ENCODE measurements at regions not wholly inside any gene's neighbourhood (a gene's known extent, or its start where the extent isn't known, plus 50 kb on each side); places are given as distances from the start of the nearest gene placed in this dataset.

DNA sequence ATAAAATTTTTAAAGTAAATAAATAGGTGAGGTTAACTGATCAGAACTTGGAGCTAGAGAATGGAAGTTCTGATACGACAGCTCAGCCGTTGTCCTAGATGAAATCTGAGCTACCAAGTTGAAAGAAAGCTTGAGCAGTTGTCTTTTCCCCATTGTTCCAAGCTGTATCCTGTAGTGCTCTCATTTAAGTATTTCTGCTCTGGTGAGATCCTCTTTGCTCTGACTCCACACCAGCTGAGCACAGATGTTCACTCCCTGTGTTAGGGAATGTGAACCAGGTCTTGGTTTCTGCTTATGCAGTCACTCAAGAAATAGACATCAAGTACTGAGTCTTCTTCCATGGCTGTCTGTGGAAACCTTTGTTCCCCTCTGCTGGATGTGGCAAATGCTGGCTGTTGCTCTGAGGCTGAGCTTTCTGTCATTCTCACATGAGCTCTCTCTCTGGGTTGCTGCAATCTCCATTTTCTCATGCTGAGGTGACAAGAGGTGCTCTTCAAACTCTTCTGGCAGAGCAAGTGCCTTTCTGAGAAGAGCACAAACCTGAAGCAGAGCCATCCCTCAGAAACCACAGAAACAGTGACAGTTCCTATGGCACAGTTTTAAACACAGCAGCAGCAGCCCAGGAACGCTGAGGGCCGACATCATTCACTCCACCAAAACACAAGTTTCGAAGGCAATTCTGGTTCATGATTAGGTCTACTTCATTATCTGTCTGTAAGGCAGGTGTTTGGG lies 194.1 kb downstream of the SP3 start:
- no peaks in the 10 kb centered on the region for H3K36me3 ChIP-seq (ENCODE audit: control insufficient read depth in 3 of 3, insufficient read depth in 2 of 3, low read depth in 1 of 3, low read length in 3 of 3)
- no peaks in the 10 kb centered on the region for H3K27me3 ChIP-seq (ENCODE audit: control insufficient read depth in 3 of 3, insufficient read depth in 3 of 3, low read length in 3 of 3)
- H3K4me1 ChIP-seq (ENCODE audit: control insufficient read depth in 3 of 3, insufficient read depth in 2 of 3, low read depth in 1 of 3, low read length in 2 of 3): no peaks in the 10 kb centered on the region
- FAIRE-seq: no peak
- DNase-seq: no peak
- H3K9me3 ChIP-seq (ENCODE audit: control insufficient read depth in 2 of 2, insufficient read depth in 1 of 2, low read depth in 1 of 2, low read length in 1 of 2): no peaks in the 10 kb centered on the region
- H3K27ac ChIP-seq (ENCODE audit: low read depth in 1 of 3, low read length in 2 of 3): no peak overlapping the region
- 82 to 90% (median 88%) methylated on average over 5 of the region's 5 CpGs for WGBS, 3 donors
- H3K4me3 ChIP-seq (ENCODE audit: low read depth in 1 of 3, low read length in 3 of 3): no peak overlapping the region

DNA sequence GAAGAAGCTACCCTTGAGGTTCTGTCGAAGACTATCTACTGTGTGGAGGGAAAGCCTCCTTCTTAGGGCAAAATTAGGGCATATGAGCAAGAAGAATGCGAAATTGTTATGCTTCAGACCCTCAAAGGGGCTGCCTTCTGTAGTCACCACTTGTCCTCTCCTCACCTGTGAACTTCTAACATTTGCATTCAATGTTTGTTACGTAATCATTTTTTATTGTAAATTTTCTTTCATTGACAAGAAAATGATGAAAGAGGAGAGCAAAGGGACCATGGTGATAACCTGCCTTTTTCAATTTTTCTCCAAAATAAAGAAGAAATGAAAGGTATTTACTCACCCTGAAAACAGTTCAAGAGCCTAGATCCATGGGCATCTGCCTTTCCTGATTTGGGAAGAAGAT lies 193.0 kb downstream of the SP3 start:
- no peaks in the 10 kb centered on the region for H3K27me3 ChIP-seq (ENCODE audit: control insufficient read depth in 3 of 3, insufficient read depth in 3 of 3, low read length in 3 of 3)
- no peaks in the 10 kb centered on the region for H3K9me3 ChIP-seq (ENCODE audit: control insufficient read depth in 2 of 2, insufficient read depth in 1 of 2, low read depth in 1 of 2, low read length in 1 of 2)
- no peaks in the 10 kb centered on the region for H3K4me1 ChIP-seq (ENCODE audit: control insufficient read depth in 3 of 3, insufficient read depth in 2 of 3, low read depth in 1 of 3, low read length in 2 of 3)
- DNase-seq (no peak), FAIRE-seq (no peak)
- no peaks in the 10 kb centered on the region for H3K36me3 ChIP-seq (ENCODE audit: control insufficient read depth in 3 of 3, insufficient read depth in 2 of 3, low read depth in 1 of 3, low read length in 3 of 3)
- no peak overlapping the region for H3K27ac ChIP-seq (ENCODE audit: low read depth in 1 of 3, low read length in 2 of 3)
- no peak overlapping the region for H3K4me3 ChIP-seq (ENCODE audit: low read depth in 1 of 3, low read length in 3 of 3)
- WGBS, 3 donors: 72 to 85% (median 83%) methylated on average over 3 of the region's 3 CpGs

DNA sequence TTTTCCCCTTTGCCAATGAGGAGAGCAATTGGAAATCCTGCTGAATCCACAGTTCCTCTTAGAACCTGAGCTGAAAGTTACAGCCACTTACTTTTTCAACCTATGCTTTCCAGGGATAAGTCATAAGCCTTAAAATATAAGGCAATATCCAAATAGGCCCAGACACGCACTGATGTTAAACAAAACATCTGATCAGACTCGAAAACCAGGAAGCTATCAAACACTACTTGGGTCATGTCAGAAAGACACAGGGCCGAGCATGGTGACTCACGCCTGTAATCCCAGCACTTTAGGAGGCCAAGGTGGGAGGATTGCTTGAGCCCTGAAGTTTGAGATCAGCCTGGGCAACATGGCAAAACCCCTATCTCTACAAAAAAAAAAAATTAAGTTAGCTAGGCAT lies 192.1 kb downstream of the SP3 start:
- Histone ChIP-seq H3K4me3 (ENCODE audit: low read depth in 1 of 3, low read length in 3 of 3) (no peak overlapping the region), H3K36me3 (ENCODE audit: control insufficient read depth in 3 of 3, insufficient read depth in 2 of 3, low read depth in 1 of 3, low read length in 3 of 3) (no peaks in the 10 kb centered on the region), H3K27me3 (ENCODE audit: control insufficient read depth in 3 of 3, insufficient read depth in 3 of 3, low read length in 3 of 3) (no peaks in the 10 kb centered on the region), H3K27ac (ENCODE audit: low read depth in 1 of 3, low read length in 2 of 3) (no peak overlapping the region), H3K4me1 (ENCODE audit: control insufficient read depth in 3 of 3, insufficient read depth in 2 of 3, low read depth in 1 of 3, low read length in 2 of 3) (no peaks in the 10 kb centered on the region), H3K9me3 (ENCODE audit: control insufficient read depth in 2 of 2, insufficient read depth in 1 of 2, low read depth in 1 of 2, low read length in 1 of 2) (no peaks in the 10 kb centered on the region)
- DNase-seq (no peak), FAIRE-seq (no peak)
- WGBS, 3 donors: 79 to 87% (median 84%) methylated on average over 4 of the region's 4 CpGs

DNA sequence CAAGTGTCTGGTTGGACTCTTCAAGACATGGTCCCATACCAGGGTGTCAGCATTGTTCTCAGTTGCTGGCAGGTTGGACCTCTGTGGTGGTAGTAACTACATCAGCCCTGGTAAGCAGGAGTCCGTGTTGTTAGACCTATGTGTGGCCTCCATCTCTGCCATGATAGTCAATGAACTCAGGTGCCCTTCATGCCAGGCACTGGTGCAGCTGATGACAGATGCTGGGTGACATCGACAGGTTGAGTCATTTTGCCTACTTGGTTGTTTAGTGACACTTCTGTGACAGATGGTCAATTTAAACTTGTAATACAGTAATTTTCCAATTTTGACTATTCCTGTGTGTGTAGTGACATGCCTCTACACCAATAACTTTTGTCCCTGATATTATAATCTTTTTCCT lies 189.7 kb downstream of the SP3 start:
- Histone ChIP-seq H3K4me3 (ENCODE audit: low read depth in 1 of 3, low read length in 3 of 3) (no peak overlapping the region), H3K9me3 (ENCODE audit: control insufficient read depth in 2 of 2, insufficient read depth in 1 of 2, low read depth in 1 of 2, low read length in 1 of 2) (no peaks in the 10 kb centered on the region), H3K27ac (ENCODE audit: low read depth in 1 of 3, low read length in 2 of 3) (no peak overlapping the region), H3K4me1 (ENCODE audit: control insufficient read depth in 3 of 3, insufficient read depth in 2 of 3, low read depth in 1 of 3, low read length in 2 of 3) (no peaks in the 10 kb centered on the region), H3K36me3 (ENCODE audit: control insufficient read depth in 3 of 3, insufficient read depth in 2 of 3, low read depth in 1 of 3, low read length in 3 of 3) (no peaks in the 10 kb centered on the region), H3K27me3 (ENCODE audit: control insufficient read depth in 3 of 3, insufficient read depth in 3 of 3, low read length in 3 of 3) (no peaks in the 10 kb centered on the region)
- whole genome bisulfite sequencing, 3 donors: 91 to 97% (median 91%) methylated on average over 2 of the region's 2 CpGs
- FAIRE-seq (no peak), DNase-seq (no peak)

DNA sequence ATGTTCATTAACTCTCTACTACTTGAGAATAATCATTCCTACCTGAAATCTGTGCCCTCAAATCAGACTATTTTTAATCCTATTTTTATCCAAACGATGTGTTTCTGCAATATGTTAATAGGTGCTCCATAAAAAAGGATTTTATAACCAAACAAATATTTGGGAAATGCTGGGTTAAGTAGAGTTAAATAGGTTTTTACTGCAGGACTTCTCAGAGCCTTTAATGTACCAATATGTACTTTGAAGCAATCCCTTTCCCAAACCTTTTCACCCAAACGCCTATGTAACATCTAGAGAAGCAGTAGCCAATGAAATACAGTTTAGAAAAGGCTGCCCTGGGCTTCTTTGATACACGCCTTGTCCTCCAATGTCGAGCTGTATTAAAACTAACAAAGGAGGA lies 182.5 kb downstream of the SP3 start:
- FAIRE-seq: no peak
- Histone ChIP-seq H3K27ac (ENCODE audit: low read depth in 1 of 3, low read length in 2 of 3) (no peak overlapping the region), H3K9me3 (ENCODE audit: control insufficient read depth in 2 of 2, insufficient read depth in 1 of 2, low read depth in 1 of 2, low read length in 1 of 2) (peaks cover 0 to 4% of the 10 kb centered on the region in 2 donors), H3K4me1 (ENCODE audit: control insufficient read depth in 3 of 3, insufficient read depth in 2 of 3, low read depth in 1 of 3, low read length in 2 of 3) (no peaks in the 10 kb centered on the region), H3K36me3 (ENCODE audit: control insufficient read depth in 3 of 3, insufficient read depth in 2 of 3, low read depth in 1 of 3, low read length in 3 of 3) (no peaks in the 10 kb centered on the region), H3K4me3 (ENCODE audit: low read depth in 1 of 3, low read length in 3 of 3) (no peak overlapping the region), H3K27me3 (ENCODE audit: control insufficient read depth in 3 of 3, insufficient read depth in 3 of 3, low read length in 3 of 3) (no peaks in the 10 kb centered on the region)
- DNase-seq: no peak
- WGBS, 3 donors: 59 to 72% (median 67%) methylated on average over 4 of the region's 4 CpGs

DNA sequence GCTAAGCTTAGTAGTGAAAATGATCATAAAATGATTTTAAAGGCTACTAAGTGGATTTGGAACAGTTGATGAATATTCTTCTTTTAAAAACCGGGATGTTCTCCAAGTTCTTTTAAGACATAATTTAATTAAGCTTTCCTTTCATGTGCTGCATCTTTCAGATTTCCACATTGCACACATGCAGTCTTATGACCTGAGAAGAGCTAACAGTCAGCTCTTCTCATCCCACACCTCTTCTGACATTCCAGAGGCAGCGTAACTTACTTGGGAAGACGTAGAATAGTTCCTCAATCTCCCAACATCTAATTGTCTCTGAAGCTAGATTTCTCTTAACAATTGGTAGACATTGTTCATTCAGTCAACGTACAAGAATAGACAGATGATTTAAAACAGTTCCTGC lies 181.8 kb downstream of the SP3 start:
- Histone ChIP-seq H3K9me3 (ENCODE audit: control insufficient read depth in 2 of 2, insufficient read depth in 1 of 2, low read depth in 1 of 2, low read length in 1 of 2) (peaks cover 0 to 4% of the 10 kb centered on the region in 2 donors), H3K4me1 (ENCODE audit: control insufficient read depth in 3 of 3, insufficient read depth in 2 of 3, low read depth in 1 of 3, low read length in 2 of 3) (no peaks in the 10 kb centered on the region), H3K4me3 (ENCODE audit: low read depth in 1 of 3, low read length in 3 of 3) (no peak overlapping the region), H3K27me3 (ENCODE audit: control insufficient read depth in 3 of 3, insufficient read depth in 3 of 3, low read length in 3 of 3) (peaks cover 0 to 3% (median 0%) of the 10 kb centered on the region in 3 donors), H3K36me3 (ENCODE audit: control insufficient read depth in 3 of 3, insufficient read depth in 2 of 3, low read depth in 1 of 3, low read length in 3 of 3) (no peaks in the 10 kb centered on the region), H3K27ac (ENCODE audit: low read depth in 1 of 3, low read length in 2 of 3) (no peak overlapping the region)
- FAIRE-seq (no peak), DNase-seq (no peak)
- 64 to 79% (median 68%) methylated on average over 4 of the region's 4 CpGs for WGBS, 3 donors

DNA sequence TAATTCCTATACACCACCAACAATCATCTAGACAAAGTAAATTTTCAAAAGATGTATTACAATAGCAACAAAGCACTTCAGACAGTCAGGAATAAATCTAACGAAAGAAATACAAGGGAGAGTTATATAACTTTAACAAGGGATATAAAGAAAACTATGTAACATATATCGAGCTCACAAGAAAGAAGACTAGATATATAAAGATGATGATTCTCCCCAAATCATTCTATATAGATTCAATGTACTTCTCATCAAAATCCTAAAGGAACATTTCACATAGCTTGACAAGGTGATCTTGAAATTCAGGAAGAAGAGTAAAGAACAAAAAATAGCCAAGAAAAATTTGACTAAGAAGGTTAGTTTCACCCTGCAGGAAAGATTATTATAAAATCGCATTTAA lies 179.4 kb downstream of the SP3 start:
- FAIRE-seq: no peak
- DNase-seq: no peak
- Histone ChIP-seq H3K4me3 (ENCODE audit: low read depth in 1 of 3, low read length in 3 of 3) (no peak overlapping the region), H3K9me3 (ENCODE audit: control insufficient read depth in 2 of 2, insufficient read depth in 1 of 2, low read depth in 1 of 2, low read length in 1 of 2) (peaks cover 0 to under 1% of the 10 kb centered on the region in 2 donors), H3K27ac (ENCODE audit: low read depth in 1 of 3, low read length in 2 of 3) (no peak overlapping the region), H3K4me1 (ENCODE audit: control insufficient read depth in 3 of 3, insufficient read depth in 2 of 3, low read depth in 1 of 3, low read length in 2 of 3) (no peaks in the 10 kb centered on the region), H3K36me3 (ENCODE audit: control insufficient read depth in 3 of 3, insufficient read depth in 2 of 3, low read depth in 1 of 3, low read length in 3 of 3) (no peaks in the 10 kb centered on the region), H3K27me3 (ENCODE audit: control insufficient read depth in 3 of 3, insufficient read depth in 3 of 3, low read length in 3 of 3) (peaks cover 0 to 3% (median 0%) of the 10 kb centered on the region in 3 donors)
- 89 to 92% (median 90%) methylated on average over 3 of the region's 3 CpGs for WGBS, 3 donors

DNA sequence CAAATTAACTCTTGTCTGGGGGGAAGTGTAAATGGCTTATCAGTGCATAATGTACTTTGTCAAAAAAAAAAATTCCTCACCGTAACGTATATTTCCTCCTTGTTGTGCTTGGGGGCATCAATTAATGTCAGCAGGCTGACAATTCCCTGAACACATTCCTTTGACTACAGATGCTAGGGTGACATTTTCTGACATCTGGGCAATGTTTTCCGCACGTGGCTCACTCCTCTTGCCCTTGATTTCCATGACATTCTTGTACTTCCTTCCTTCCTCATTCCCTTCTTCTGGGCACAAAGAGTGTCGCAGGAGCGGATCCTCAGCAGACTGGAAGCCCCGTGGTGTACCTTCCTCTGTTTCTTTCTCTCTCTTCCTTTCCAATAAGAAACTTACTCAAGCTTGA lies 173.7 kb downstream of the SP3 start:
- no peak for FAIRE-seq
- 55 to 78% (median 67%) methylated on average over 7 of the region's 7 CpGs for WGBS, 3 donors
- no peaks in the 10 kb centered on the region for H3K4me1 ChIP-seq (ENCODE audit: control insufficient read depth in 3 of 3, insufficient read depth in 2 of 3, low read depth in 1 of 3, low read length in 2 of 3)
- no peak overlapping the region for H3K27ac ChIP-seq (ENCODE audit: low read depth in 1 of 3, low read length in 2 of 3)
- H3K4me3 ChIP-seq (ENCODE audit: low read depth in 1 of 3, low read length in 3 of 3): no peak overlapping the region
- no peak for DNase-seq
- no peaks in the 10 kb centered on the region for H3K9me3 ChIP-seq (ENCODE audit: control insufficient read depth in 2 of 2, insufficient read depth in 1 of 2, low read depth in 1 of 2, low read length in 1 of 2)
- H3K36me3 ChIP-seq (ENCODE audit: control insufficient read depth in 3 of 3, insufficient read depth in 2 of 3, low read depth in 1 of 3, low read length in 3 of 3): no peaks in the 10 kb centered on the region
- H3K27me3 ChIP-seq (ENCODE audit: control insufficient read depth in 3 of 3, insufficient read depth in 3 of 3, low read length in 3 of 3): peaks cover 0 to 6% (median 0%) of the 10 kb centered on the region in 3 donors

DNA sequence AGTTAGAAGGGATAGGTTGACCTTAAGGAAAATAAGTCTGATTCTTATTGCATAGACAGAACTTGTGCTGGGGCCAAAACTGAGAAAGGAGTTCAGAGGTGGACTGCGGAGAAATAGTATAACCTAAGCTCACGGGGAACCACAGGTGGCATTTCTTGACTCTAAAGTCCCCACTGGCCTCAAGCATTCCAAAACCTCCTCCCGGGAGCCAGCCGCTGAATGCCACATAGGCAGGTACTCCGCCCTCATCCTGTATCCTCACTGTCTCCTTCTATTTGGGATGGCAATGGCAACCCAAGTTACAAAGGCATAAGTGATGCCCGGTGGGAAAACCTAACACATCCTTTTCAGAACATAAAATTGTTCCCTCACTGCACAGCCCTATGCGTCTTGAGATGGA lies 173.0 kb downstream of the SP3 start:
- no peaks in the 10 kb centered on the region for H3K9me3 ChIP-seq (ENCODE audit: control insufficient read depth in 2 of 2, insufficient read depth in 1 of 2, low read depth in 1 of 2, low read length in 1 of 2)
- peaks cover 0 to 6% (median 0%) of the 10 kb centered on the region in 3 donors for H3K27me3 ChIP-seq (ENCODE audit: control insufficient read depth in 3 of 3, insufficient read depth in 3 of 3, low read length in 3 of 3)
- WGBS, 3 donors: 84 to 93% (median 89%) methylated on average over 7 of the region's 7 CpGs
- H3K4me3 ChIP-seq (ENCODE audit: low read depth in 1 of 3, low read length in 3 of 3): no peak overlapping the region
- DNase-seq: no peak
- H3K36me3 ChIP-seq (ENCODE audit: control insufficient read depth in 3 of 3, insufficient read depth in 2 of 3, low read depth in 1 of 3, low read length in 3 of 3): no peaks in the 10 kb centered on the region
- H3K27ac ChIP-seq (ENCODE audit: low read depth in 1 of 3, low read length in 2 of 3): no peak overlapping the region
- no peak for FAIRE-seq
- H3K4me1 ChIP-seq (ENCODE audit: control insufficient read depth in 3 of 3, insufficient read depth in 2 of 3, low read depth in 1 of 3, low read length in 2 of 3): no peaks in the 10 kb centered on the region

Data from small intestine (tissue), 7 donors.